ENCODE measurements at regions not wholly inside any gene's neighbourhood (a gene's known extent, or its start where the extent isn't known, plus 50 kb on each side); places are given as distances from the start of the nearest gene placed in this dataset.

DNA sequence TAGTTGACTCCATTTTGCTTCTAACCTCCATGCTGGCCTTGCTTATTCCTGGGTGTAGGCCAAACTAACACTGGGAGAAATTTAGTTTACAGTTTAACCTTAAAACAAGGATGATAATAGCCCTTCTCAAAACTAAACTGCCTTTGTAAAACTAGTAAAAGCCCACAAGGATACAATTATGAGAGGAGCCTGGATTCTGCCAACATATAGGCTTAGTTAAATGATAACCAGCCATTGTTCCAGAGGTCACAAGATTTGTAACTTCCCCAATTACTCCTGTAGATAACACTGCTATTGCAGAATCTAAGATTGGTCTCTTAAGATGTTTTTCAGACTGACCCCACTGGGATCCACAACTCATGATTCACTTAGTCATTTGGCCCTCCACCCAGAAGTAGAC lies 2300.3 kb upstream of the C9orf72 start:
- no peaks in the 10 kb centered on the region for H3K36me3 Mint-ChIP-seq (ENCODE audit: unreplicated experiment)
- no peak for TF ChIP-seq CTCF (IDR thresholded peaks at IDR 0.05; ENCODE audit: partially characterized antibody, unreplicated experiment)
- no peak overlapping the region for H3K27ac Mint-ChIP-seq (ENCODE audit: unreplicated experiment)
- peaks cover 1% of the 10 kb centered on the region for H3K9me3 Mint-ChIP-seq (ENCODE audit: unreplicated experiment)
- DNase-seq = no peak
- no peak overlapping the region for H3K4me3 Mint-ChIP-seq (ENCODE audit: unreplicated experiment)
- peaks cover 1% of the 10 kb centered on the region for H3K27me3 Mint-ChIP-seq (ENCODE audit: unreplicated experiment)
- H3K4me1 Mint-ChIP-seq (ENCODE audit: low read depth, unreplicated experiment) = no peaks in the 10 kb centered on the region

DNA sequence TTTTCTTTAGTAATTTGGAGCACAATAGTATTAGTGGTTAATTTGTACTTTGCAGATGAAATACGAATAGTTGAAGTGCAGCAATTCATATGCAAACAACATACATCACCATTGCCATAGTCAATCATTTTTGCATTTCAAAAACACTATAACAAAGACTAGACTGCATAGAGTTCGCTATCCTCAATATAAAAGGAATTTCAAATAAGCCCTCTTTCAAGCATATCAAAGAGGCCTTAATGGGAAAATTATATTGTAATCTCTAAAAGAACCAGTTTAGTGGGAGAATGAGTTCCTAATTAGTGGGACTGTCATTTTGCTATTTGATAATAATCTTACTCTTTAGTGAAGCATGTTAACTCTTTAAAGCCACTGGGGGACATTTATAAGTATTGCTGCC lies 2302.3 kb upstream of the C9orf72 start:
- H3K36me3 Mint-ChIP-seq (ENCODE audit: unreplicated experiment) = no peaks in the 10 kb centered on the region
- no peaks in the 10 kb centered on the region for H3K9me3 Mint-ChIP-seq (ENCODE audit: unreplicated experiment)

DNA sequence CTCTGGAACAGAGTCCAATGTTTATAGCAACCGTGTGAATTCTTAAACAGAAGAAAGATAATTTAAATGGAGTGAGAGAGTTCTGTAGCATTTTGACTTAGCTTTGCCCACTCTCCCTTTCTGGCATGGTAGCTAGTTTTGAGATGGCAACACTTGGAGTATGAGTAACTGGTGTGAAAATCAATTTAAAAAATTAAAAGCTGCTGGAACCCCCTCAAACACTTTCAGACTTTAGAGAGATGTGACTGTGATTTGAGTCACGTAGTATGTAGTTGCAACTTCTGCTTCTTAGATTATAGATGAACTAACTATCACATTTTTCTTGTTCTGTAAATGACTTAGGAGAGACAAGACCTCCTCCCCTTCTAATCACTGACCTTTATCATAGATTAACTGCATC lies 2309.5 kb upstream of the C9orf72 start:
- H3K4me3 Mint-ChIP-seq (ENCODE audit: unreplicated experiment) = no peak overlapping the region
- no peaks in the 10 kb centered on the region for H3K27me3 Mint-ChIP-seq (ENCODE audit: unreplicated experiment)
- DNase-seq = no peak
- no peaks in the 10 kb centered on the region for H3K9me3 Mint-ChIP-seq (ENCODE audit: unreplicated experiment)
- TF ChIP-seq CTCF (IDR thresholded peaks at IDR 0.05; ENCODE audit: partially characterized antibody, unreplicated experiment) = no peak
- H3K4me1 Mint-ChIP-seq (ENCODE audit: low read depth, unreplicated experiment) = peaks cover 3% of the 10 kb centered on the region
- no peak overlapping the region for H3K27ac Mint-ChIP-seq (ENCODE audit: unreplicated experiment)
- H3K36me3 Mint-ChIP-seq (ENCODE audit: unreplicated experiment) = no peaks in the 10 kb centered on the region

More for the DNA sequence above, 2302.3 kb upstream of the C9orf72 start:
- DNase-seq = no peak
- no peak for TF ChIP-seq CTCF (IDR thresholded peaks at IDR 0.05; ENCODE audit: partially characterized antibody, unreplicated experiment)
- H3K4me3 Mint-ChIP-seq (ENCODE audit: unreplicated experiment) = no peak overlapping the region
- no peaks in the 10 kb centered on the region for H3K4me1 Mint-ChIP-seq (ENCODE audit: low read depth, unreplicated experiment)
- no peaks in the 10 kb centered on the region for H3K27me3 Mint-ChIP-seq (ENCODE audit: unreplicated experiment)
- H3K27ac Mint-ChIP-seq (ENCODE audit: unreplicated experiment) = no peak overlapping the region

- H3K27me3 Mint-ChIP-seq (ENCODE audit: unreplicated experiment) = no peaks in the 10 kb centered on the region
Observed at GRCh38 chr9:29906065-29906464, 2332.8 kb upstream of the C9orf72 start.

GRCh38 chr9:29928072-29928471 lies 2354.8 kb upstream of the C9orf72 start:
- Mint-ChIP-seq H3K36me3 (ENCODE audit: unreplicated experiment) (no peaks in the 10 kb centered on the region), H3K27me3 (ENCODE audit: unreplicated experiment) (peaks cover 1% of the 10 kb centered on the region), H3K9me3 (ENCODE audit: unreplicated experiment) (no peaks in the 10 kb centered on the region), H3K4me3 (ENCODE audit: unreplicated experiment) (no peak overlapping the region), H3K27ac (ENCODE audit: unreplicated experiment) (no peak overlapping the region), H3K4me1 (ENCODE audit: low read depth, unreplicated experiment) (peaks cover 5% of the 10 kb centered on the region)
- peak; percentile 21 for DNase-seq
- TF ChIP-seq CTCF (IDR thresholded peaks at IDR 0.05; ENCODE audit: partially characterized antibody, unreplicated experiment) = no peak

More at GRCh38 chr9:29906065-29906464, 2332.8 kb upstream of the C9orf72 start:
- Mint-ChIP-seq H3K4me3 (ENCODE audit: unreplicated experiment) (no peak overlapping the region), H3K36me3 (ENCODE audit: unreplicated experiment) (no peaks in the 10 kb centered on the region), H3K4me1 (ENCODE audit: low read depth, unreplicated experiment) (no peaks in the 10 kb centered on the region), H3K9me3 (ENCODE audit: unreplicated experiment) (no peaks in the 10 kb centered on the region), H3K27ac (ENCODE audit: unreplicated experiment) (no peak overlapping the region)
- DNase-seq = no peak
- TF ChIP-seq CTCF (IDR thresholded peaks at IDR 0.05; ENCODE audit: partially characterized antibody, unreplicated experiment) = no peak
